ENCODE measurements at regions not wholly inside any gene's neighbourhood (a gene's known extent, or its start where the extent isn't known, plus 50 kb on each side); places are given as distances from the start of the nearest gene placed in this dataset.

GRCh38 chr1:29789221-29789909, 553.0 kb downstream of the PTPRU start:
- Histone ChIP-seq H3K36me3 (ENCODE audit: insufficient read depth, low read length) (no peaks in the 10 kb centered on the region), H2AFZ (ENCODE audit: low read depth, low read length) (no peak overlapping the region), H3K79me2 (replicated peaks; ENCODE audit: insufficient read depth, low read length) (no peaks in the 10 kb centered on the region), H4K20me1 (ENCODE audit: insufficient read depth) (no peaks in the 10 kb centered on the region), H3K27ac (ENCODE audit: low read length) (no peak overlapping the region), H3K9me2 (ENCODE audit: insufficient read depth, low read length) (no peaks in the 10 kb centered on the region), H3F3A (ENCODE audit: insufficient read depth, low read length, poor library complexity, severe bottlenecking) (no peaks in the 10 kb centered on the region), H3K4me2 (ENCODE audit: low read length) (no peak overlapping the region), H3K9ac (ENCODE audit: low read length) (no peak overlapping the region), H3K9me3 (ENCODE audit: low read length) (no peaks in the 10 kb centered on the region), H3K4me3 (ENCODE audit: low read length) (no peak overlapping the region), H3K27me3 (ENCODE audit: insufficient read depth, low read depth, low read length) (no peaks in the 10 kb centered on the region)
- TF ChIP-seq POLR2AphosphoS5 (IDR thresholded peaks at IDR 0.05) (no peak), CTCF (IDR thresholded peaks at IDR 0.05; ENCODE audit: poor library complexity, severe bottlenecking) (no peak), REST (IDR thresholded peaks at IDR 0.05; ENCODE audit: borderline replicate concordance) (no peak), TAF1 (IDR thresholded peaks at IDR 0.05; ENCODE audit: low read depth) (no peak), MXI1 (conservative IDR thresholded peaks at IDR 0.05; ENCODE audit: poor library complexity, severe bottlenecking) (no peak), RAD21 (conservative IDR thresholded peaks at IDR 0.05) (no peak), EZH2 (IDR thresholded peaks at IDR 0.05; ENCODE audit: borderline replicate concordance, insufficient read depth, low read length, poor library complexity, severe bottlenecking) (no peak), SMC3 (conservative IDR thresholded peaks at IDR 0.05; ENCODE audit: poor library complexity) (no peak), EP300 (conservative IDR thresholded peaks at IDR 0.05; ENCODE audit: poor library complexity, severe bottlenecking) (no peak)

GRCh38 chr1:29786791-29787732, 550.7 kb downstream of the PTPRU start:
- Histone ChIP-seq H4K20me1 (ENCODE audit: insufficient read depth) (no peaks in the 10 kb centered on the region), H3K27me3 (ENCODE audit: insufficient read depth, low read depth, low read length) (no peaks in the 10 kb centered on the region), H3K27ac (ENCODE audit: low read length) (no peak overlapping the region), H3K9ac (ENCODE audit: low read length) (no peak overlapping the region), H3K79me2 (replicated peaks; ENCODE audit: insufficient read depth, low read length) (no peaks in the 10 kb centered on the region), H3K36me3 (ENCODE audit: insufficient read depth, low read length) (no peaks in the 10 kb centered on the region), H2AFZ (ENCODE audit: low read depth, low read length) (no peak overlapping the region), H3K9me3 (ENCODE audit: low read length) (no peaks in the 10 kb centered on the region), H3K4me3 (ENCODE audit: low read length) (no peak overlapping the region), H3K9me2 (ENCODE audit: insufficient read depth, low read length) (no peaks in the 10 kb centered on the region), H3F3A (ENCODE audit: insufficient read depth, low read length, poor library complexity, severe bottlenecking) (no peaks in the 10 kb centered on the region), H3K4me2 (ENCODE audit: low read length) (no peak overlapping the region)
- TF ChIP-seq CTCF (IDR thresholded peaks at IDR 0.05; ENCODE audit: poor library complexity, severe bottlenecking) (no peak), EP300 (conservative IDR thresholded peaks at IDR 0.05; ENCODE audit: poor library complexity, severe bottlenecking) (no peak)

All from neural cell (in vitro differentiated cells).